ENCODE measurements at regions not wholly inside any gene's neighbourhood (a gene's known extent, or its start where the extent isn't known, plus 50 kb on each side); places are given as distances from the start of the nearest gene placed in this dataset.

DNA sequence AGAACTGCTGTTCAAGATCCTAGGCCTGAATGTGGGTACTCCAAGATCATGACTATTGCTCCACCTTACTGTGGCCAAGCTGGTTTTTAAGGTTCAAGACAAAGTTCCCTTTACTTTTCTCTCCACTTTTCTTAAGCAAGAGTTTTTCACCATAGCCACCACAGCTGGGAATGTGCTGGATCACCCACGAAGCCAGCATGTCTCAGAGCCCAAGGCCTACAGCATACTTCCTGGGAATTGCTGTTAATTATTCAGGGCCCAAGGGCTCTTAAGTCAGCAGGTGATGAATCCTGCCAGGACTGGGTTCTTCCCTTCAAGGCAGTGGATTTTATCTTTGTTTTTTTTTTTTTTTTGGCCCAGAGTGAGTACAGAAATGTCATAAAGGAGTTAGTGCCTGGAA, 149.4 kb upstream of the TUSC1 start:
- Histone ChIP-seq H3K9me3 (ENCODE audit: control insufficient read depth in 4 of 4, insufficient read depth in 3 of 4, low read length in 3 of 4) (peaks cover 0 to 7% (median 3%) of the 10 kb centered on the region in 4 donors), H3K9ac (ENCODE audit: insufficient read depth in 1 of 2, low read length in 2 of 2) (no peak overlapping the region), H3K36me3 (ENCODE audit: control insufficient read depth in 4 of 4, insufficient read depth in 4 of 4, low read length in 4 of 4) (no peaks in the 10 kb centered on the region), H3K4me1 (ENCODE audit: control insufficient read depth in 5 of 5, insufficient read depth in 5 of 5, low read length in 5 of 5) (no peaks in the 10 kb centered on the region), H3K27me3 (ENCODE audit: control insufficient read depth in 3 of 3, insufficient read depth in 3 of 3, low read length in 2 of 3) (no peaks in the 10 kb centered on the region), H3K27ac (ENCODE audit: low read depth in 1 of 2, low read length in 1 of 2) (no peak overlapping the region), H3K4me3 (no peak overlapping the region)
- DNase-seq (no peak), ATAC-seq (ENCODE audit: insufficient read depth, low FRiP score) (no peak)
- no peak for TF ChIP-seq CTCF (IDR thresholded peaks at IDR 0.05; ENCODE audit: control extremely low read depth, extremely low read depth)
- WGBS, 2 donors, result 26 to 59% methylated on average over 1 of the region's 1 CpG

GRCh38 chr9:25816439-25816838, 138.2 kb upstream of the TUSC1 start:
- no peak for ATAC-seq (ENCODE audit: insufficient read depth, low FRiP score)
- WGBS, 2 donors, result 87 to 90% methylated on average over 3 of the region's 3 CpGs
- H3K36me3 ChIP-seq (ENCODE audit: control insufficient read depth in 4 of 4, insufficient read depth in 4 of 4, low read length in 4 of 4), result no peaks in the 10 kb centered on the region

DNA sequence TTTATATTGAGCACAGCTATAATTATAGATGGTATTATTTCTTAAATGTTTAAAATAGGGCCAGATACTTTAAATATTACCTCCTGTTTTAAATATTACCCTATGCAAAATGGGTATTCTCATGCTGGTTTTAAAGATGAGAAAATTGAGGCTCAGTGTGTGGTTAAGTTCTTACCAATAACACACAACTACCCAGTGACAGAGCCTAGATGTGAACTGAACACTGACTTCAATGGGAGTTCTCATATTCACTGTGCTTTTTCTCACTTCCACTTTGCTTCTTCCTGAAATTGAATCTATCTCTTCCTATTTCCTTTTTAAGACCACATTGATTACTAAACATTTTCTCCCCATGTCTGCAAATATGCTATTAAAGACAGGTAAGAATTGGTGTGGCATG, 135.8 kb upstream of the TUSC1 start:
- Histone ChIP-seq H3K9me3 (ENCODE audit: control insufficient read depth in 4 of 4, insufficient read depth in 3 of 4, low read length in 3 of 4) (peaks cover 0 to 2% (median 0%) of the 10 kb centered on the region in 4 donors), H3K27ac (ENCODE audit: low read depth in 1 of 2, low read length in 1 of 2) (no peak overlapping the region), H3K27me3 (ENCODE audit: control insufficient read depth in 3 of 3, insufficient read depth in 3 of 3, low read length in 2 of 3) (no peaks in the 10 kb centered on the region), H3K36me3 (ENCODE audit: control insufficient read depth in 4 of 4, insufficient read depth in 4 of 4, low read length in 4 of 4) (no peaks in the 10 kb centered on the region), H3K4me1 (ENCODE audit: control insufficient read depth in 5 of 5, insufficient read depth in 5 of 5, low read length in 5 of 5) (no peaks in the 10 kb centered on the region), H3K4me3 (no peak overlapping the region), H3K9ac (ENCODE audit: insufficient read depth in 1 of 2, low read length in 2 of 2) (no peak overlapping the region)
- ATAC-seq (ENCODE audit: insufficient read depth, low FRiP score), result no peak
- no peak for DNase-seq
- no peak for TF ChIP-seq CTCF (IDR thresholded peaks at IDR 0.05; ENCODE audit: control extremely low read depth, extremely low read depth)

More at GRCh38 chr9:25816439-25816838, 138.2 kb upstream of the TUSC1 start:
- no peak for TF ChIP-seq CTCF (IDR thresholded peaks at IDR 0.05; ENCODE audit: control extremely low read depth, extremely low read depth)
- no peak overlapping the region for H3K9ac ChIP-seq (ENCODE audit: insufficient read depth in 1 of 2, low read length in 2 of 2)
- H3K9me3 ChIP-seq (ENCODE audit: control insufficient read depth in 4 of 4, insufficient read depth in 3 of 4, low read length in 3 of 4), result peaks cover 0 to 2% (median 0%) of the 10 kb centered on the region in 4 donors
- no peak overlapping the region for H3K27ac ChIP-seq (ENCODE audit: low read depth in 1 of 2, low read length in 1 of 2)
- DNase-seq, result no peak
- H3K4me3 ChIP-seq, result no peak overlapping the region
- H3K27me3 ChIP-seq (ENCODE audit: control insufficient read depth in 3 of 3, insufficient read depth in 3 of 3, low read length in 2 of 3), result no peaks in the 10 kb centered on the region
- no peaks in the 10 kb centered on the region for H3K4me1 ChIP-seq (ENCODE audit: control insufficient read depth in 5 of 5, insufficient read depth in 5 of 5, low read length in 5 of 5)

- TF ChIP-seq CTCF (IDR thresholded peaks at IDR 0.05; ENCODE audit: control extremely low read depth, extremely low read depth), result no peak
- Histone ChIP-seq H3K27ac (ENCODE audit: low read depth in 1 of 2, low read length in 1 of 2) (no peak overlapping the region), H3K4me1 (ENCODE audit: control insufficient read depth in 5 of 5, insufficient read depth in 5 of 5, low read length in 5 of 5) (no peaks in the 10 kb centered on the region), H3K4me3 (no peak overlapping the region), H3K9me3 (ENCODE audit: control insufficient read depth in 4 of 4, insufficient read depth in 3 of 4, low read length in 3 of 4) (peaks cover 0 to 2% (median 0%) of the 10 kb centered on the region in 4 donors), H3K36me3 (ENCODE audit: control insufficient read depth in 4 of 4, insufficient read depth in 4 of 4, low read length in 4 of 4) (no peaks in the 10 kb centered on the region), H3K9ac (ENCODE audit: insufficient read depth in 1 of 2, low read length in 2 of 2) (no peak overlapping the region), H3K27me3 (ENCODE audit: control insufficient read depth in 3 of 3, insufficient read depth in 3 of 3, low read length in 2 of 3) (no peaks in the 10 kb centered on the region)
- 52 to 76% methylated on average over 2 of the region's 2 CpGs for WGBS, 2 donors
- no peak for DNase-seq
- no peak for ATAC-seq (ENCODE audit: insufficient read depth, low FRiP score)
Measured at GRCh38 chr9:25813478-25813877, 135.2 kb upstream of the TUSC1 start.

All from lung (tissue), 11 donors.